ENCODE measurements at regions not wholly inside any gene's neighbourhood (a gene's known extent, or its start where the extent isn't known, plus 50 kb on each side); places are given as distances from the start of the nearest gene placed in this dataset.

- no peak overlapping the region for H3K27ac Mint-ChIP-seq
- H3K9me3 ChIP-seq (replicated peaks in 1 of 2; ENCODE audit: control insufficient read depth in 1 of 2, insufficient read depth in 1 of 2, low read length in 2 of 2), result peaks cover 0 to 4% of the 10 kb centered on the region in 2 donors
- H3K27ac ChIP-seq (ENCODE audit: low read depth in 1 of 2, low read length in 2 of 2), result no peak overlapping the region
- intact Hi-C loops (cut with micrococcal nuclease), result no loop called here
- WGBS (ENCODE audit: insufficient coverage), result 72% methylated on average over 8 of the region's 10 CpGs
- no peak overlapping the region for H3K9ac ChIP-seq (ENCODE audit: insufficient read depth, low read length, poor library complexity, severe bottlenecking)
- no peak for DNase-seq
- H3K9me3 Mint-ChIP-seq, result peaks cover 0 to 20% (median 4%) of the 10 kb centered on the region in 7 donors
- TF ChIP-seq, protein P1, sequence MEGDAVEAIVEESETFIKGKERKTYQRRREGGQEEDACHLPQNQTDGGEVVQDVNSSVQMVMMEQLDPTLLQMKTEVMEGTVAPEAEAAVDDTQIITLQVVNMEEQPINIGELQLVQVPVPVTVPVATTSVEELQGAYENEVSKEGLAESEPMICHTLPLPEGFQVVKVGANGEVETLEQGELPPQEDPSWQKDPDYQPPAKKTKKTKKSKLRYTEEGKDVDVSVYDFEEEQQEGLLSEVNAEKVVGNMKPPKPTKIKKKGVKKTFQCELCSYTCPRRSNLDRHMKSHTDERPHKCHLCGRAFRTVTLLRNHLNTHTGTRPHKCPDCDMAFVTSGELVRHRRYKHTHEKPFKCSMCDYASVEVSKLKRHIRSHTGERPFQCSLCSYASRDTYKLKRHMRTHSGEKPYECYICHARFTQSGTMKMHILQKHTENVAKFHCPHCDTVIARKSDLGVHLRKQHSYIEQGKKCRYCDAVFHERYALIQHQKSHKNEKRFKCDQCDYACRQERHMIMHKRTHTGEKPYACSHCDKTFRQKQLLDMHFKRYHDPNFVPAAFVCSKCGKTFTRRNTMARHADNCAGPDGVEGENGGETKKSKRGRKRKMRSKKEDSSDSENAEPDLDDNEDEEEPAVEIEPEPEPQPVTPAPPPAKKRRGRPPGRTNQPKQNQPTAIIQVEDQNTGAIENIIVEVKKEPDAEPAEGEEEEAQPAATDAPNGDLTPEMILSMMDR (IDR thresholded peaks at IDR 0.05), result no peak
- no peaks in the 10 kb centered on the region for H3K79me2 ChIP-seq (ENCODE audit: insufficient read depth, low read length)
- no peaks in the 10 kb centered on the region for H4K20me1 ChIP-seq (ENCODE audit: insufficient read depth, low read length)
- no peaks in the 10 kb centered on the region for H3K36me3 ChIP-seq (replicated peaks in 1 of 2; ENCODE audit: control insufficient read depth in 1 of 2, insufficient read depth in 2 of 2, low read length in 2 of 2)
- H3K4me1 ChIP-seq (ENCODE audit: control insufficient read depth in 1 of 2, insufficient read depth in 2 of 2, low read length in 2 of 2), result no peaks in the 10 kb centered on the region
- H3K27me3 ChIP-seq (ENCODE audit: control insufficient read depth in 2 of 2, insufficient read depth in 2 of 2, low read length in 2 of 2), result no peaks in the 10 kb centered on the region
- no peak overlapping the region for H3K4me3 Mint-ChIP-seq
- no peak overlapping the region for H3K4me3 ChIP-seq (replicated peaks in 1 of 3; ENCODE audit: low read depth in 2 of 3, low read length in 3 of 3)
- H2AFZ ChIP-seq (ENCODE audit: insufficient read depth, low read depth, low read length, poor library complexity, severe bottlenecking), result no peak overlapping the region
- H3K27me3 Mint-ChIP-seq (ENCODE audit: low read depth in 3 of 3), result peaks cover 0 to 1% (median 0%) of the 10 kb centered on the region in 3 donors
- H3K4me2 ChIP-seq (replicated peaks; ENCODE audit: extremely low read depth, low read length, poor library complexity, severe bottlenecking), result no peak overlapping the region
- no peaks in the 10 kb centered on the region for H3K36me3 Mint-ChIP-seq
- H3K4me1 Mint-ChIP-seq, result no peaks in the 10 kb centered on the region
These were observed 73.8 kb upstream of the BMPER start for GRCh38 chr7:33831389-33832141.

DNA sequence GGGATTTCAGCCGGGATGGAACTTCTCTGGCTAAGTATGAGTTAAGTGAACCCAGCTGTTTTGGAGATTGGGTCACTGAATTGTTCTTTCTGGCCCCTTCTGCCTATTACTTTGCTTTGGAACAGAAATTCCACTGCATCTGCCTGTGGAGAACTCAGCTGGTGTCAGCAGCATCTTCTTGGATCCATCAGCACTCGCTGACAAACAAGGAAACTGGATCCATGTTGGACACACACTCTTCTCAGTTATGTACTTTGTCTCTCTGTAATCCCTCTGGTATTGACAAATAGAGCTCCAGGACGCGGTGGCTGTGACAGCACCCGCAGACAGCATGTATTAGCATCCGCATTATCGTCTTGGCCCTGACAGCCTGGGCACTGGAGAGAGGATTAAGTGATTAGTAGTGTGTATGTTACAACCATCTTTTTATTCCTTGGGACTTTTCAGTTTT, 73.0 kb upstream of the BMPER start:
- Histone ChIP-seq H3K4me1 (ENCODE audit: control insufficient read depth in 1 of 2, insufficient read depth in 2 of 2, low read length in 2 of 2) (no peaks in the 10 kb centered on the region), H2AFZ (ENCODE audit: insufficient read depth, low read depth, low read length, poor library complexity, severe bottlenecking) (no peak overlapping the region), H3K4me2 (replicated peaks; ENCODE audit: extremely low read depth, low read length, poor library complexity, severe bottlenecking) (no peak overlapping the region), H3K27me3 (ENCODE audit: control insufficient read depth in 2 of 2, insufficient read depth in 2 of 2, low read length in 2 of 2) (no peaks in the 10 kb centered on the region), H3K36me3 (replicated peaks in 1 of 2; ENCODE audit: control insufficient read depth in 1 of 2, insufficient read depth in 2 of 2, low read length in 2 of 2) (no peaks in the 10 kb centered on the region), H4K20me1 (ENCODE audit: insufficient read depth, low read length) (no peaks in the 10 kb centered on the region), H3K9me3 (replicated peaks in 1 of 2; ENCODE audit: control insufficient read depth in 1 of 2, insufficient read depth in 1 of 2, low read length in 2 of 2) (peaks cover 2 to 10% of the 10 kb centered on the region in 2 donors), H3K9ac (ENCODE audit: insufficient read depth, low read length, poor library complexity, severe bottlenecking) (no peak overlapping the region), H3K27ac (ENCODE audit: low read depth in 1 of 2, low read length in 2 of 2) (no peak overlapping the region), H3K4me3 (replicated peaks in 1 of 3; ENCODE audit: low read depth in 2 of 3, low read length in 3 of 3) (no peak overlapping the region), H3K79me2 (ENCODE audit: insufficient read depth, low read length) (no peaks in the 10 kb centered on the region)
- H3K27me3 Mint-ChIP-seq (ENCODE audit: low read depth in 3 of 3), result peaks cover 0 to 1% (median 0%) of the 10 kb centered on the region in 3 donors
- DNase-seq, result no peak
- H3K27ac Mint-ChIP-seq, result peak overlapping the region in 1 of 7 donors; percentile 25
- peaks cover 0 to 21% (median 11%) of the 10 kb centered on the region in 7 donors for H3K9me3 Mint-ChIP-seq
- no peak overlapping the region for H3K4me3 Mint-ChIP-seq
- TF ChIP-seq, protein P1 (IDR thresholded peaks at IDR 0.05), result no peak
- H3K4me1 Mint-ChIP-seq, result no peaks in the 10 kb centered on the region
- no peaks in the 10 kb centered on the region for H3K36me3 Mint-ChIP-seq
- intact Hi-C loops (cut with micrococcal nuclease), result no loop called here
- WGBS (ENCODE audit: insufficient coverage), result 98% methylated on average over 4 of the region's 7 CpGs
